Left ventricle myocardium inferior (tissue), 1 donor: ENCODE measurements at regions not wholly inside any gene's neighbourhood (a gene's known extent, or its start where the extent isn't known, plus 50 kb on each side); places are given as distances from the start of the nearest gene placed in this dataset.

Experiments
- DNase-seq: peaks from one replicate; pipeline ENCODE4 v3.0.0-alpha.2; 2020
- H3K27ac ChIP-seq: fragments of 200-600 bp; replicated peaks from 2 replicates; pipeline ENCODE4 v1.8.0; 2021
- H3K27me3 ChIP-seq: fragments of 200-600 bp; 2 replicates; pipeline ENCODE4 v1.8.0; 2021; ENCODE audit warnings: low read depth
- H3K36me3 ChIP-seq: fragments of 200-600 bp; 2 replicates; pipeline ENCODE4 v1.8.0; 2021
- H3K4me1 ChIP-seq: fragments of 200-600 bp; 2 replicates; pipeline ENCODE4 v1.8.0; 2021
- H3K4me3 ChIP-seq: fragments of 200-600 bp; 2 replicates; pipeline ENCODE4 v1.8.0; 2021; ENCODE audit warnings: mild to moderate bottlenecking, moderate library complexity
- H3K9me3 ChIP-seq: fragments of 200-600 bp; replicated peaks from 2 replicates; pipeline ENCODE4 v1.8.0; 2021
- CTCF ChIP-seq: fragments of 200-600 bp; IDR thresholded peaks from 2 replicates; pipeline ENCODE4 v1.8.0; 2021; ENCODE audit warnings: antibody characterized with exemption, mild to moderate bottlenecking, borderline replicate concordance
- intact Hi-C: fragments of 100-400 bp; cut with micrococcal nuclease; formaldehyde crosslinking; loops from one replicate; pipeline ENCODE4 v1.11.0; 2022
- donor health status: DM: no; HTN: yes; CAD: no; lungs with severe emphysema.

GRCh38 chr7:132677918-132678317 is 101.6 kb upstream of the PLXNA4 start:
- no peak for TF ChIP-seq CTCF
- intact Hi-C loops = no loop called here
- Histone ChIP-seq H3K4me3 (no peak overlapping the region), H3K9me3 (no peaks in the 10 kb centered on the region), H3K36me3 (no peaks in the 10 kb centered on the region), H3K4me1 (no peaks in the 10 kb centered on the region), H3K27ac (no peak overlapping the region), H3K27me3 (peaks cover 11% of the 10 kb centered on the region)
- DNase-seq = no peak

- Histone ChIP-seq H3K27me3 (no peaks in the 10 kb centered on the region), H3K4me1 (no peaks in the 10 kb centered on the region), H3K4me3 (no peak overlapping the region), H3K27ac (no peak overlapping the region), H3K9me3 (no peaks in the 10 kb centered on the region), H3K36me3 (no peaks in the 10 kb centered on the region)
- intact Hi-C loops = no loop called here
- TF ChIP-seq CTCF = no peak
- DNase-seq = no peak
Observed at GRCh38 chr7:132672200-132672990, 96.1 kb upstream of the PLXNA4 start.

- no peaks in the 10 kb centered on the region for H3K36me3 ChIP-seq
- H3K27me3 ChIP-seq = no peaks in the 10 kb centered on the region
- DNase-seq = no peak
- no peaks in the 10 kb centered on the region for H3K4me1 ChIP-seq
- H3K9me3 ChIP-seq = no peaks in the 10 kb centered on the region
- H3K4me3 ChIP-seq = no peak overlapping the region
- intact Hi-C loops = no loop called here
- H3K27ac ChIP-seq = no peak overlapping the region
- TF ChIP-seq CTCF = no peak
Observed at GRCh38 chr7:132666774-132667172, 90.5 kb upstream of the PLXNA4 start.

GRCh38 chr7:132666071-132666773 is 90.0 kb upstream of the PLXNA4 start:
- intact Hi-C loops = no loop called here
- no peaks in the 10 kb centered on the region for H3K9me3 ChIP-seq
- no peak overlapping the region for H3K4me3 ChIP-seq
- H3K4me1 ChIP-seq = no peaks in the 10 kb centered on the region
- TF ChIP-seq CTCF = no peak
- H3K27ac ChIP-seq = no peak overlapping the region
- DNase-seq = no peak
- H3K36me3 ChIP-seq = no peaks in the 10 kb centered on the region
- no peaks in the 10 kb centered on the region for H3K27me3 ChIP-seq

GRCh38 chr7:132656846-132657776 is 80.8 kb upstream of the PLXNA4 start:
- no peaks in the 10 kb centered on the region for H3K36me3 ChIP-seq
- H3K9me3 ChIP-seq = peaks cover 7% of the 10 kb centered on the region
- intact Hi-C loops = no loop called here
- H3K27ac ChIP-seq = no peak overlapping the region
- H3K27me3 ChIP-seq = no peaks in the 10 kb centered on the region
- DNase-seq = no peak
- H3K4me3 ChIP-seq = no peak overlapping the region
- TF ChIP-seq CTCF = peak; percentile 57
- peaks cover 13% of the 10 kb centered on the region for H3K4me1 ChIP-seq
